Endothelial cell of umbilical vein (primary cell): ENCODE measurements at regions not wholly inside any gene's neighbourhood (a gene's known extent, or its start where the extent isn't known, plus 50 kb on each side); places are given as distances from the start of the nearest gene placed in this dataset.

Experiments
- BruUV-seq: library from RNA; stranded (reverse); fragments of 400-500 nt; replicated peaks from 2 replicates; lab custom pipeline; 2021; lab: Mats Ljungman, UMichigan
- CTCF ChIA-PET: fragments of 300-600, 350-600 bp; sonication (Branson Sonifier 250); formaldehyde crosslinking; loops from one replicate; lab custom pipeline; 2021; ENCODE audit warnings: antibody characterized with exemption, inconsistent platforms; lab: Charles Lee
- POLR2A ChIA-PET: fragments of 300-600, 350-600 bp; sonication (Branson Sonifier 250); formaldehyde crosslinking; loops from one replicate; lab custom pipeline; 2021; ENCODE audit warnings: antibody characterized with exemption, inconsistent platforms; lab: Charles Lee
- DNase-seq: peaks from one replicate; pipeline ENCODE4 v3.0.0-alpha.2; 2011; ENCODE audit warnings: low read depth, low spot score
- FAIRE-seq: peaks from 2 replicates; lab custom pipeline; 2011; peaks lifted over from hg19 to GRCh38; lab: Jason Lieb, UNC
- H2AFZ ChIP-seq: 2 replicates; pipeline ENCODE4 v1.6.0; 2012; ENCODE audit warnings: low read depth, low read length, control low read depth, inconsistent platforms
- H3K27ac ChIP-seq: 2 replicates; pipeline ENCODE4 v1.5.1; 2011; ENCODE audit warnings: low read depth, mild to moderate bottlenecking, control low read depth, low read length, moderate library complexity; ENCODE audit not compliant: insufficient read depth
- H3K27me3 ChIP-seq, 2 experiments: 2 replicates each; pipeline versions ENCODE4 v1.6.0 to v1.6.1; 2011; ENCODE audit warnings: low read length in 2 of 2, mixed read lengths in 1 of 2; ENCODE audit not compliant: control insufficient read depth in 2 of 2, insufficient read depth in 2 of 2
- H3K36me3 ChIP-seq, 2 experiments: 2 replicates in 1 of 2; 3 replicates in 1 of 2; pipeline ENCODE4 v1.5.1; 2011; ENCODE audit warnings: low read length in 2 of 2, mild to moderate bottlenecking in 1 of 2, moderate library complexity in 1 of 2; ENCODE audit not compliant: control insufficient read depth in 2 of 2, insufficient read depth in 2 of 2; ENCODE audit errors: extremely low read depth in 1 of 2
- H3K4me1 ChIP-seq: 3 replicates; pipeline ENCODE4 v1.5.1; 2011; ENCODE audit warnings: mild to moderate bottlenecking, low read length; ENCODE audit not compliant: control insufficient read depth, insufficient read depth; ENCODE audit errors: extremely low read depth
- H3K4me2 ChIP-seq: 2 replicates; pipeline ENCODE4 v1.6.1; 2011; ENCODE audit warnings: low read length, control low read depth, mixed read lengths; ENCODE audit not compliant: insufficient read depth
- H3K4me3 ChIP-seq, 3 experiments: fragments of 200-600 bp in 1 of 3; sonication (generic), shearing (Covaris generic) in 1 of 3; replicated peaks in 1 of 3; 2 replicates each; pipeline ENCODE4 v1.5.1; 2011 to 2016; ENCODE audit warnings: control low read depth in 3 of 3, low read length in 3 of 3, mild to moderate bottlenecking in 2 of 3, inconsistent platforms in 1 of 3, low read depth in 1 of 3, moderate library complexity in 1 of 3; ENCODE audit not compliant: insufficient read depth in 1 of 3
- H3K79me2 ChIP-seq: 2 replicates; pipeline ENCODE4 v1.6.0; 2012; ENCODE audit warnings: low read length, inconsistent platforms; ENCODE audit not compliant: control insufficient read depth, insufficient read depth
- H3K9ac ChIP-seq: replicated peaks from 2 replicates; pipeline ENCODE3; 2011; ENCODE audit warnings: low read length, control low read depth; ENCODE audit not compliant: insufficient read depth; ENCODE audit errors: extremely low read depth
- H3K9me1 ChIP-seq: replicated peaks from 3 replicates; pipeline ENCODE4 v1.6.0; 2011; ENCODE audit warnings: mild to moderate bottlenecking, low read length; ENCODE audit not compliant: control insufficient read depth, insufficient read depth; ENCODE audit errors: extremely low read depth
- H3K9me3 ChIP-seq: replicated peaks from 2 replicates; pipeline ENCODE4 v1.5.1; 2012; ENCODE audit warnings: low read length, inconsistent platforms; ENCODE audit not compliant: control insufficient read depth, insufficient read depth
- H4K20me1 ChIP-seq: replicated peaks from 2 replicates; pipeline ENCODE3; 2011; ENCODE audit warnings: mild to moderate bottlenecking, low read length; ENCODE audit not compliant: control insufficient read depth, insufficient read depth; ENCODE audit errors: extremely low read depth
- EZH2 ChIP-seq: IDR thresholded peaks from 2 replicates; pipeline ENCODE4 v1.6.1; 2012; ENCODE audit warnings: borderline replicate concordance, low read depth, mild to moderate bottlenecking, moderate library complexity, low read length, inconsistent platforms; ENCODE audit not compliant: severe bottlenecking
- FOS ChIP-seq: IDR thresholded peaks from 2 replicates; pipeline ENCODE4 v1.6.1; 2011; ENCODE audit warnings: mild to moderate bottlenecking, low read length, moderate library complexity, borderline replicate concordance; ENCODE audit not compliant: insufficient read depth
- GATA2 ChIP-seq: IDR thresholded peaks from 2 replicates; pipeline ENCODE4 v1.7.0; 2011; ENCODE audit warnings: low read depth, mild to moderate bottlenecking, moderate library complexity, mixed read lengths, low read length; ENCODE audit not compliant: insufficient read length, insufficient read depth
- JUN ChIP-seq: IDR thresholded peaks from 2 replicates; pipeline ENCODE4 v1.6.1; 2011; ENCODE audit warnings: borderline replicate concordance, low read depth; ENCODE audit not compliant: insufficient read length, insufficient read depth
- MYC ChIP-seq: IDR thresholded peaks from one replicate; pipeline ENCODE4 v1.6.1; 2011; ENCODE audit warnings: mild to moderate bottlenecking, low read depth, low read length
- POLR2A ChIP-seq: IDR thresholded peaks from 2 replicates; pipeline ENCODE4 v1.6.1; 2012; ENCODE audit warnings: low read depth, mild to moderate bottlenecking, control low read depth, low read length
- POLR2AphosphoS5 ChIP-seq: IDR thresholded peaks from 2 replicates; pipeline ENCODE4 v1.6.1; 2012; ENCODE audit warnings: low read depth, mild to moderate bottlenecking, control low read depth, low read length, moderate library complexity; ENCODE audit not compliant: insufficient read depth
- dilution Hi-C: fragments of 300-500 bp; cut with MboI; formaldehyde crosslinking; loops from one replicate; pipeline ENCODE4 v1.15.0; 2019; ENCODE audit warnings: low sequenced_read_pairs; ENCODE audit not compliant: extremely low pct_ligation_motif_present
- intact Hi-C: fragments of 100-400 bp; cut with micrococcal nuclease; formaldehyde crosslinking; loops from one replicate; pipeline ENCODE4 v1.10.0; 2022
- TF ChIP-seq, protein P1 (sequence below), 2 donors: IDR thresholded peaks; 1 replicate in 1 of 2; 2 replicates in 1 of 2; pipeline ENCODE4 v1.5.1; 2011; ENCODE audit warnings: low read length in 2 of 2, mild to moderate bottlenecking in 2 of 2, moderate library complexity in 2 of 2, control low read depth in 1 of 2, inconsistent platforms in 1 of 2, low read depth in 1 of 2; ENCODE audit not compliant: insufficient read depth in 1 of 2; ENCODE audit errors: extremely low read depth in 1 of 2
- TF ChIP-seq, protein P2 (sequence below): IDR thresholded peaks from 2 replicates; pipeline ENCODE4 v1.6.1; 2011; ENCODE audit not compliant: insufficient read depth, insufficient read length

DNA sequence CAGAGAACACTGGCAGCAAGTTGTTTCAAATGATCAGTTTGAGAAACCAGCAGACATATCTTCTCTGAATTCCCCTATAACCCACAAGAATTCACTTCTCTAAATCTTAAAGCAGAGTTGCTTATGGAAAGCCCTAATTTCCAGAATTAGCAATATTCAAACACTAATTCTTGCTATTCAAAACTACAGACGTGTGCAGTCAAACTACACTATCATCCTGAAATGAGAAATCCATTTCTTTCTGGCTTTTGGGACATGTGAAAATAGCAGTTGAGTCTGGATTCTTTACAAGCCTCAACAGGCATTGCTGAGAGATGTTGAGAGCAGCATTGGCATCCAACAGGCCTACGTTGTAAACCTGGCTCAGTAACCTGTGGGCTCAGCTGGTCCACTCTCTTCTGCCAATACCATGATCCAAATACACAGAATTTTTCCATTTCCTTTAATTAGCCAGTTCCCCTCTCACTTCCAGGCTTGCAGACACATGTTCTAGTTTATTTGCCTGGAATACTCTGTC, 74.6 kb upstream of the TMTC1 start:
- ChIA-PET CTCF (no interaction called here), POLR2A (no interaction called here)
- Histone ChIP-seq H3K9ac (no peak overlapping the region), H3K79me2 (no peaks in the 10 kb centered on the region), H3K27me3 (no peaks in the 10 kb centered on the region), H4K20me1 (no peaks in the 10 kb centered on the region), H3K9me3 (no peaks in the 10 kb centered on the region), H3K4me3 (no peak overlapping the region), H3K4me2 (no peak overlapping the region), H2AFZ (no peak overlapping the region), H3K4me1 (no peaks in the 10 kb centered on the region), H3K9me1 (no peaks in the 10 kb centered on the region), H3K36me3 (no peaks in the 10 kb centered on the region), H3K27ac (no peak overlapping the region)
- no peak for DNase-seq
- TF ChIP-seq POLR2AphosphoS5: no peak
- TF ChIP-seq JUN: no peak
- TF ChIP-seq POLR2A: no peak
- TF ChIP-seq, protein P1, sequence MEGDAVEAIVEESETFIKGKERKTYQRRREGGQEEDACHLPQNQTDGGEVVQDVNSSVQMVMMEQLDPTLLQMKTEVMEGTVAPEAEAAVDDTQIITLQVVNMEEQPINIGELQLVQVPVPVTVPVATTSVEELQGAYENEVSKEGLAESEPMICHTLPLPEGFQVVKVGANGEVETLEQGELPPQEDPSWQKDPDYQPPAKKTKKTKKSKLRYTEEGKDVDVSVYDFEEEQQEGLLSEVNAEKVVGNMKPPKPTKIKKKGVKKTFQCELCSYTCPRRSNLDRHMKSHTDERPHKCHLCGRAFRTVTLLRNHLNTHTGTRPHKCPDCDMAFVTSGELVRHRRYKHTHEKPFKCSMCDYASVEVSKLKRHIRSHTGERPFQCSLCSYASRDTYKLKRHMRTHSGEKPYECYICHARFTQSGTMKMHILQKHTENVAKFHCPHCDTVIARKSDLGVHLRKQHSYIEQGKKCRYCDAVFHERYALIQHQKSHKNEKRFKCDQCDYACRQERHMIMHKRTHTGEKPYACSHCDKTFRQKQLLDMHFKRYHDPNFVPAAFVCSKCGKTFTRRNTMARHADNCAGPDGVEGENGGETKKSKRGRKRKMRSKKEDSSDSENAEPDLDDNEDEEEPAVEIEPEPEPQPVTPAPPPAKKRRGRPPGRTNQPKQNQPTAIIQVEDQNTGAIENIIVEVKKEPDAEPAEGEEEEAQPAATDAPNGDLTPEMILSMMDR (IDR thresholded peaks at IDR 0.05; ENCODE audit: extremely low read depth in 1 of 2, insufficient read depth in 1 of 2, low read depth in 1 of 2, low read length in 2 of 2): no peak
- TF ChIP-seq, protein P2, sequence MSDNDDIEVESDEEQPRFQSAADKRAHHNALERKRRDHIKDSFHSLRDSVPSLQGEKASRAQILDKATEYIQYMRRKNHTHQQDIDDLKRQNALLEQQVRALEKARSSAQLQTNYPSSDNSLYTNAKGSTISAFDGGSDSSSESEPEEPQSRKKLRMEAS: no peak
- TF ChIP-seq MYC: no peak
- TF ChIP-seq EZH2: no peak
- no peak for TF ChIP-seq GATA2
- TF ChIP-seq FOS: no peak
- no TSS peak for BruUV-seq
- dilution Hi-C loops (no loop called here), intact Hi-C loops (no loop called here)
- no peak for FAIRE-seq
